NT2/D1 (cell line): ENCODE measurements at regions not wholly inside any gene's neighbourhood (a gene's known extent, or its start where the extent isn't known, plus 50 kb on each side); places are given as distances from the start of the nearest gene placed in this dataset.

Experiments used
- SUZ12 ChIP-seq: IDR thresholded peaks from 2 replicates; pipeline ENCODE4 v1.6.1; 2011; ENCODE audit not compliant: insufficient read length, insufficient read depth; ENCODE audit errors: extremely low read depth
- YY1 ChIP-seq: IDR thresholded peaks from 2 replicates; pipeline ENCODE4 v1.6.1; 2011; ENCODE audit not compliant: insufficient read length, insufficient read depth

DNA sequence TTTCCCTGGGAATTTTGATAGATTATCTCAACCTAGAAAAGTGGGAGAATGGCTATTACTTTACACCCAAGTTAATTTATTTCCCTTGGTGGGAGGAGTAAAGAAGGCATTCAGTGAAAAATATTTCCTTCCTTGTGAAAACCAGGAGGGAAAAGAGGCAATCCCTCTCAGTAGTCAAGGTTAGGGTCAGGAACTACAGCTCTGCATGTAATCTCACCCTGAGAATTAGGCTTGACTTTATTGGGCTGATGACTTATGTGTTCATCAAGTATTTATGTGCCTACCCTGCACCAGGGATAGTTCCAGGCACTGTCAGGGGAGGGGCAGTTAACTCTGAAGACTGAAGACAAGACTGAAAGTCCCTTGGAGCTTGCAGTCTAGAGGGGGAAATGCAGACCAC lies 281.8 kb downstream of the DLEU7 start:
- no peak for TF ChIP-seq YY1
- no peak for TF ChIP-seq SUZ12
